GM21526 (cell line): ENCODE measurements at regions not wholly inside any gene's neighbourhood (a gene's known extent, or its start where the extent isn't known, plus 50 kb on each side); places are given as distances from the start of the nearest gene placed in this dataset.

ENCODE experiments used
- ATAC-seq: cut with Tn5 transposase; IDR thresholded peaks from one replicate; pipeline ENCODE4 v1.9.1; 2021; ENCODE audit warnings: moderate library complexity; ENCODE audit not compliant: unreplicated experiment, low FRiP score

DNA sequence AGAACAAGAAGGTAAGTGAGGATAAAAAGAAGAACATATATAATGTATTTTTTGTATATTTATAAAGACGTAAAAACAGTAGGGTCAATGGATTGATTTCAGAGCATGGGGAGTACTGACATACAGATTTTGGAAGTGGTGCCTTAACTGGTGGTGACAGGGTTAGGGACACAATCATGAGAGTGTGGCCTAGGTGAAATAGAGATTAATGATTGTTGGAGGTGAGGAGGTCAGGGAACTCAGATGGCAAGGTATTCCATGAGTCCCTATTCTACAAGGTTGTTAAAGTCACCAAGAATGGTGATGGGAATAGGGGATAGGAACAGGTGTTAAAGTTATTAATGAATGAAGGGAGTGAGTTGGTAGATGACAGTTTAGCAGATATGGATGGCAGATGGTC is 210.8 kb downstream of the SEMA6A start:
- ATAC-seq: no peak

DNA sequence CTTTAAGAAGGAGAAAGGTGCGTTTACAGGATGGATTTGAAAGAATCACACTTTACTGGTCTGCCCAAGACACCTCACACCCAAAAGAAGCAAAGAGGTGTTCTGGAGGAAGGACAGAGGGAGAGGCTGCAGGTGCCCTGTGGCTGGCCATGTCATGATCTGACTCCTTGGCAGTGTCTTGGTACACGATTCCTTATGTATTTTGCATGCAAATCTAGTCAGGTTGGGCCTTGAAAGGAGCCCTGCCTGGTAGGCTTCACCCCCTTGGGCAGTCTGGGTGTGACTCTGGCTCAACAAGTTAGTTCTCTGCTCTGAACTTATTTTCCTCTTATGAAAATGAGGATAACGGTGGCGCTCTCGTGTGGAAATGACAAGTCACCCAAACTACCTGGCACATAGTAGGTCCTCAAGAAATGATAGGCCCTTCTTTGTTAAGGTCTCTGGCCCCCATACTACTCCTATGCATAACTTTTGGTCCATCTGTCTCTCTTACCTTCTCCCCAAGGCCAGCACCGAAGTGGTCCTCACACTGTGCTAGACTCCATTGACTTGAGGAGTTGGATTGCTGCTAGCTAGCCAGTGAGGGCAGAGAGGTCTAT is 212.5 kb downstream of the SEMA6A start:
- no peak for ATAC-seq

DNA sequence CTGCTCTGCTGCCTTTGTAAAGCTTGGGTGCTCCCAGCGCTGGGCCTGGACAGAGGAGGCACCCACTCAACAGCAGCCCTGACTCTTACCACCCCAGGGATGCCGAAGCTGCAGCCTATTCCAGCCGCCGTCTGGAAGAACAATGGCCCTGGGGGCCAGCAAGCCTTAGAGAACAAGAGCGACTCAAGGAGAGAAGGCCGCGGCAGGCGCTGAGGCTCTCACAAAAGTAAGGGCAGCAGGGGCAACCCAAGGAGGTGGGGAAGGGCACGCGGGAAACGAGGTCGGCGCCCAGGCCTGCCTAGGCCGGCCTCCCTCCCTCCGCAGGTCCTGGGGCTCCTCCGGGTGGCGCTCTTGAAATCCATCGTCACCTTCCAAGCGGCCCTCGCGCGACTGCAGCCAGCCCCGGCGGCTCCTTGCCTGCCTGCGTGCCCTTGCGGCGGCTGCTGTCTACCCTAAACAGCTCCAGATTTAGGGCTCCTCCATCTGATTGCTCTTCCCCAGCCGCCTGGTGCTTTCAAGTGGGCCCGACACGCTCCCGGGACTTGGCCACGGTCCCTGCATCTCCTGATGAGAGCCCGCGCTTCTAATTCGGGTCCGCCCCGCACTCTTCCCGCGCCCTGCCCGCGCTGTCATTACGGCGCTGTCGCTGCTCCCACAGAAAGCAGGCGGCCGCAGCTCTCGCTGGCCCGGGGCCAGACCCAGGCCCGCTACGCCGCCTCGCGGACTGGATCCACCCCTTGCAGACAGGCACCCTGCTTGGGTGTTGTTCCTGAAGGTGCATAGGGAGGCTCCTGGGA is 213.3 kb downstream of the SEMA6A start:
- ATAC-seq: no peak

DNA sequence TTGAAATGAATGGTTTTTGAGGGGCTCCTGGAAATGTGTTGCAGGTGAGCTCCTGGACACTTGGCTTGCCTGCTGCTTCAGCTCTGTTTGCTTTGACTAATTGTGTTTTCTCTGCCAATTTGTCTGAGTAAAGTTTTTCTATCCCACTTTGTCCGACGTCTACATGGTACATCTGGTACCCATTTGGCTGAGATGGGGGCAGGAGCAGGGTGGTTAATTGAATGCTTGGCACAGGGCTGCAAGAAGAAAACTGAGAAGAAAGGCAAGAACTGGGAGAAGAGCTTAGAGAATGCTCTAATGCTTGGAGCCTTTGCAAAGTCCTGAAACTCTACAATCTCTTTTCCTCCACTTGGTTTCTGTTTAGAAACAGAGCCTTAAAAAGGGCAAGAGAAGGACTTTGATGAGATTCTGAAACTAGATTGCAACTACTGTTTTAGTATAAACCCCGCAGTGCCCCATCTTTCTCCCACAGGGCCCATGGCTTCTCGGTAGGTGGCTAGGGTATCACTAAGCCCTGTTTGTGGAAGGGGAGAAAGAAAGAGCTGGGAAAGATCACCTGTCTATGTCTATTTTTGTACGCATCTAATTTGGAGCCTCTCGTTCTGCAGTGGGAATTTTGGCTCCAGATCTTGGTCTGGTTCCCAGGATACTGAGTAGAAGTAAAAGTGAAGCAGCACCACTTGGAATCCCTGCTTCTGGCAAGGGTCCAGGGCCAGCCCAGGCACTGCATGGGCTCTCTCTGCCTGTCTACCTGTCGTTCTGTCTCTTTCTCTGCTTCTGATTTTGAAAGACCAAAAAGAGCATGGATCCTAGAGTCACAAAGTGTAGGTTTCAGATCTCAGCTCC is 214.4 kb downstream of the SEMA6A start:
- ATAC-seq: no peak

DNA sequence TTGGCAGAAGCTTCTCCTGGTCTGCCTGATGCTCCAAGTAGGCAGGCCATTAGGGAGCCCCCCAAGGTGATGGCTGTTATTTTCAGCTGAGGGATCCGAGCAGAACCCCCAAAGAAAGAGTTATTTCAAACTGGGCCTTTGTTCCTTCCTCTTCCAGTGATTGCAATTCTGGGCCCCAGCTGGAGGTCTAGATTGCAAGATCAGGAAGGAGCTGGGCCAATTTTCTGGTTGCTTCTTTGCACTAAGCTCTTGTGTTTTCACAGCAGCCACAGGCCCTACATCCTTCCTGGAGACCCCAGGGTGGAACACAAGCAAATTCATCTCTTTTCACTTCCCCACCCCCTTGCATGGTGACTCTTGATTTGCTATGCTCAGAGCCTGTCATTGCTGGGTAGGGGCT is 215.0 kb downstream of the SEMA6A start:
- ATAC-seq: no peak

DNA sequence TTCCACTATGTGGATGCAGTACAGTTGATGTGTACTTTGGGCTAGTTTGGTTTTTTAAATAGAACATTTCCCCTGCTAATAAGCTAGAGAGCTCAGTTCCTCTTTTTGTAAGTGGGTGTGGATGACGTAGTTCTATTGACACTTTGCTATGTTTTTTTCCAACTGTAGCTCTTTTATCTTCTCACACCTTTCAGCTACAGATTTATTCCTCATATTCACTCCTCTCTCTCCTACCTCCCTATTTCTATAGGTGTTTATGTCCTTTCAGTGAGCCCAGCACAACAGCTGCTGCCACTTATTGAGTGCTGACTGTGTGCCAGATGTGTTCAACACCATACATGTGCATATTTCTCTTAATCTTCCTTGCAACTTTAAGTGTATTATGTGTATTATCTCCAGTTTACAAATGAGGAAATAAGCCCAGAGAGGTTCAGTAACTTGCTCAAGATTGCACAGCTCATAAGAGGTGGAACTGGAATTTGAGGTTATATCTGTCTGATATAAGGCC is 215.7 kb downstream of the SEMA6A start:
- peak; percentile 98 for ATAC-seq

DNA sequence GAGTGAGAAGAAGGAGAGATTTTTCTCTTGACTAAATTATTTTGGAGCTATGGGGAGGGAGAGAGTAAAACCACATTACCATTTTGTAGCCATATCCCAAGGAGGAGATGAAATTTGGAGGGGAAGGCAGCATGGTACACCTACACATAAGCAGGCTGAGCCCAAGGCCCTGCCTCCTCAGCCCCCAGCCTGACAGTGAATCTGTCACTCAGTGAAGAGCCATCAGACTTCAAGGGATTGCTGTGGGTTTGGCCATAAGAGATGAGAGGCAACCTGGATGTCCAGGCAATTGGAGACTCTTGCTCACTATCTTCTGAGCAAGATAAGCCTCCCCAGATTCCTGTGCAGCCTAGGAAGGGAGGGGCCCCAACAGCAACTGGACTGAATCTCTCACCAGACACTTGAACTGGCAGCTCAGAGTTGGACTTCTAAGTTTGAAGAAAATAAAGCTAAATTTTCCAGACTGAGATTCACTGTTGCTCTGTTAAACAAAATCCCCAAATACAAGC is 216.6 kb downstream of the SEMA6A start:
- ATAC-seq: no peak

DNA sequence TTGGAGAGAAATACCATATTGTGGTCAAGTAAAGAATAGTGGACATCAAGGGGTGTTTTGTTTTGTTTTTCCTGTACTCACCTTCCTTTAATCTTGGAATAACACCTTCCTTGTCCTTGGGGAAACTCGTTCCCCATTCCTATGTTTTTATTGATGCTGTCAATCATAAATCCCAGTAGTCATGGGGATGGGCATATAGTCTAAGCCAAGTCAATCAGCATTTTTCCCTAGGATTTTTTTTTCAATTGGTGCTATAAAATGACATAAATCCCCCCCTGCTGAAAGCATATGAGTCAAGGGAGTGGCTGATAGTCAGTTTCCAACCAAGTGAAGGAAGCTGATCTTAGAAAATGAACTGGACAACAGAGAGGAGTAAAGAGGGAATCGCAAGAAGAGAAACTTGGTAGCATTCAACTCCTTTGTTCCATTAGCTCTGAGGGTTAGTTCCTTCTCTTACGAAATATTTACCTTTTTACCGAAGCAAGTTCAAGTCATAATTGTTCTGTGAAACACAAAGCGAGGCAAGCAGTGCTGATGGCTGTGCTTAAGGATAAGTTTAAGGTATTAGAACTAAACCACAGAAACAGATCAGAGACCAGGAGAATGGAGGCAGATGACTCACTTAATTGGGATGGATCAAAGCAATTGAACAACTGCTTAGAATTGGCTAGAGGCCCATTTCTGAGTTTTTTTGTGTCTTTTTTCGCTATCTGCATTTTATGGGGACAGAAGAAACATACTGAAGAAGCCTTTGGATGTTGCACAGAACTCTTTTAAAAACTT is 218.6 kb downstream of the SEMA6A start:
- no peak for ATAC-seq

DNA sequence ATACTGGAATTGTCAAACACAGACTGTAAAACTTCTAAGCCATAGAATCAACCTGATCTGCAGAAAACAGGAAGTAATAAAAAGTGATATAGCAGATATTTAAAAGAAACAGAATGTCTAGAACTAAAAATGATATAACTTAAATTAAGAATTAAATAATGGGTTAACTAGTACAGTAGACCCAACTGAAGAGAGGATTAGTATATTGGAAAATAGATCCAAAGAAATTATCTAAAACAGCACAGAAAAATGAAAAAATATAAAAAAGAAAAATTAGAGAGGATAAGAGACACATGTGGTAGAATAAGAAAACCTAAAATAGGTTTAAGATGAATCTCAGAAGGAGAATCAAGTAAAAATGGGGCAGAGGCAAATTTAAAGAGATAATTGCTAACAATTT is 219.9 kb downstream of the SEMA6A start:
- no peak for ATAC-seq

DNA sequence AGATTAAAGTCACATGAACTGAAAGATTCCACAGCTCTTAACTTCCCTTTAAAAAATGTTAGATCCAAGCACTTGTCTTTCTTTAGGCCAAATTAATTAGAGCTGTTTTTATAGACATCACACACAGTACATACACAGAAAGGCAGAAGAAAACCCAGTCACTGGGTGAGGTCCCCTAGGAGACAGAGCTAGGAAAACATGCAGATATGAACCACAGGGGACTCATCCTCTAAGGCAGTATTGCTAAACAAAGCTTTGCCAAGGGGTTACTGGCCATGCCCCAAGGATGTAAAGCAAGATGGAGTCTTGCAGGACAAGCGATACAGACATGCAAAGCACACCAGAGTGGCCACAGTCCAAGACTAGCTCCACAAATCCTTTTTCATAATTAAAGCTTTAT is 227.0 kb downstream of the SEMA6A start:
- ATAC-seq: no peak

DNA sequence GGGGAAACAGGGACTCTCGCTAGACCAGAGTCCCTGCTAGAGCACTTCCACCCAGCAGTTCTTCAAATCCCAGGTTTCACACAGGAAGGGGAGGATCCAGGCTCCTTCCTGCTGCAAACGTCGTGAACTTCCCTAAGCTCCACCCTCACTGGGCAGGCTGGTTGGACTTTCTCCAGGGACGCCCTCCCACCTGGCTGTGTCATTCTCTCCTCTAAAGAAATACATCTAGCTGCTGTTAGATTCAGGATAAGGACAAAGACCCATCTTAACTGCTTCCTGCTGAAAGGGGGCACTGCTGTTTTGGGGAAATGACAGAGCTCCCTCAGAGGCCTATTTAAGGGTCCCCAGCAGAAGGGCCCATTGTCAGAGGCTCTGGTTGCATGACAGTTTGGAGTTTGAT is 230.7 kb downstream of the SEMA6A start:
- no peak for ATAC-seq
